SK-N-SH (cell line): ENCODE measurements at regions not wholly inside any gene's neighbourhood (a gene's known extent, or its start where the extent isn't known, plus 50 kb on each side); places are given as distances from the start of the nearest gene placed in this dataset.

ENCODE experiments used
- CTCF ChIA-PET: fragments of 300-600, 350-600 bp; formaldehyde crosslinking; extraction: SDS; loops from one replicate; lab custom pipeline; 2021; lab: Yijun Ruan, JAX
- POLR2A ChIA-PET: fragments of 350-600 bp; sonication (Branson Sonifier 250); formaldehyde crosslinking; extraction: SDS; loops from one replicate; lab custom pipeline; 2020; ENCODE audit warnings: antibody characterized with exemption, inconsistent platforms; lab: Yijun Ruan, JAX
- DNase-seq: peaks from one replicate; pipeline ENCODE4 v3.0.0; 2012
- H2AFZ ChIP-seq: fragments of 200-600 bp; sonication (generic); 2 replicates; pipeline ENCODE4 v1.8.1; 2016; ENCODE audit warnings: antibody characterized with exemption, mild to moderate bottlenecking, low read depth
- H3F3A ChIP-seq: fragments of 200-600 bp; sonication (generic); replicated peaks from 2 replicates; pipeline ENCODE3; 2016; ENCODE audit warnings: antibody characterized with exemption, mild to moderate bottlenecking; ENCODE audit not compliant: insufficient read depth
- H3K27ac ChIP-seq, 2 experiments: fragments of 200-500 bp in 1 of 2; fragments of 200-600 bp in 1 of 2; sonication (Bioruptor generic) in 1 of 2; sonication (generic), shearing (Covaris generic) in 1 of 2; 2 replicates each; pipeline versions ENCODE4 v1.5.1 to v1.6.1; 2014 to 2016; ENCODE audit warnings: low read depth in 2 of 2, inconsistent platforms in 1 of 2, low read length in 1 of 2, mild to moderate bottlenecking in 1 of 2, mixed read lengths in 1 of 2
- H3K27me3 ChIP-seq: fragments of 200-600 bp; sonication (generic), shearing (Covaris generic); 2 replicates; pipeline ENCODE4 v1.6.1; 2016; ENCODE audit warnings: mixed run types; ENCODE audit not compliant: insufficient read depth
- H3K36me3 ChIP-seq, 2 experiments: fragments of 200-500 bp in 1 of 2; fragments of 200-600 bp in 1 of 2; sonication (Bioruptor generic) in 1 of 2; sonication (generic) in 1 of 2; replicated peaks in 1 of 2; 2 replicates each; pipeline versions ENCODE3 to v1.5.1; 2014 to 2016; ENCODE audit warnings: low read length in 1 of 2, mild to moderate bottlenecking in 1 of 2; ENCODE audit not compliant: insufficient read depth in 2 of 2, control insufficient read depth in 1 of 2
- H3K4me1 ChIP-seq, 2 experiments: fragments of 200-500 bp in 1 of 2; fragments of 200-600 bp in 1 of 2; sonication (Bioruptor generic) in 1 of 2; sonication (generic), shearing (Covaris generic) in 1 of 2; 2 replicates each; pipeline versions ENCODE4 v1.5.1 to v1.6.1; 2014 to 2016; ENCODE audit warnings: low read depth in 1 of 2, low read length in 1 of 2, mixed run types in 1 of 2; ENCODE audit not compliant: insufficient read depth in 2 of 2, control insufficient read depth in 1 of 2
- H3K4me2 ChIP-seq: fragments of 200-600 bp; sonication (generic), shearing (Covaris generic); 2 replicates; pipeline ENCODE4 v1.6.1; 2017; ENCODE audit warnings: mixed run types
- H3K4me3 ChIP-seq, 2 experiments: fragments of 200-500 bp in 1 of 2; fragments of 200-600 bp in 1 of 2; sonication (Bioruptor generic) in 1 of 2; sonication (generic), shearing (Covaris generic) in 1 of 2; 2 replicates each; pipeline versions ENCODE4 v1.5.1 to v1.8.1; 2014 to 2016; ENCODE audit warnings: low read depth in 2 of 2, inconsistent platforms in 1 of 2, low read length in 1 of 2, mild to moderate bottlenecking in 1 of 2, mixed read lengths in 1 of 2, moderate library complexity in 1 of 2
- H3K79me2 ChIP-seq: fragments of 200-600 bp; sonication (generic); 2 replicates; pipeline ENCODE4 v1.8.1; 2017; ENCODE audit warnings: mild to moderate bottlenecking; ENCODE audit not compliant: insufficient read depth
- H3K9ac ChIP-seq: fragments of 200-600 bp; sonication (generic); 2 replicates; pipeline ENCODE4 v1.6.1; 2017; ENCODE audit warnings: mixed run types
- H3K9me2 ChIP-seq: fragments of 200-600 bp; sonication (generic); 2 replicates; pipeline ENCODE4 v1.6.1; 2017; ENCODE audit warnings: mixed run types
- H3K9me3 ChIP-seq: fragments of 200-600 bp; sonication (generic); 2 replicates; pipeline ENCODE4 v1.6.1; 2017; ENCODE audit warnings: mixed run types, mild to moderate bottlenecking, moderate library complexity
- H4K20me1 ChIP-seq: fragments of 200-600 bp; sonication (generic); 2 replicates; pipeline ENCODE4 v1.6.1; 2017; ENCODE audit warnings: mild to moderate bottlenecking, mixed run types; ENCODE audit not compliant: insufficient read depth
- CTCF ChIP-seq: fragments of 200-600 bp; sonication (generic); IDR thresholded peaks from 2 replicates; pipeline ENCODE4 v1.6.1; 2017; ENCODE audit warnings: antibody characterized with exemption, mild to moderate bottlenecking, moderate library complexity
- ELF1 ChIP-seq: IDR thresholded peaks from 2 replicates; pipeline ENCODE4 v1.4.0; 2012
- EP300 ChIP-seq, 2 experiments: IDR thresholded peaks; 2 replicates each; pipeline versions ENCODE4 v1.4.0 to v1.6.1; 2012; ENCODE audit warnings: borderline replicate concordance in 1 of 2, low read depth in 1 of 2, low read length in 1 of 2
- EZH2phosphoT487 ChIP-seq: fragments of 200-600 bp; sonication (generic); IDR thresholded peaks from 2 replicates; pipeline ENCODE4 v1.6.1; 2017; ENCODE audit warnings: low read depth, mixed run types, mild to moderate bottlenecking, antibody characterized with exemption, moderate library complexity, borderline replicate concordance
- FOXM1 ChIP-seq: IDR thresholded peaks from 2 replicates; pipeline ENCODE4 v1.4.0; 2012; ENCODE audit warnings: low read depth, mild to moderate bottlenecking
- GABPA ChIP-seq: IDR thresholded peaks from 2 replicates; pipeline ENCODE4 v1.4.0; 2012; ENCODE audit warnings: low read depth, mild to moderate bottlenecking
- GATA2 ChIP-seq: sonication (generic); formaldehyde crosslinking; IDR thresholded peaks from 2 replicates; pipeline ENCODE4 v1.5.0; 2020; ENCODE audit warnings: mild to moderate bottlenecking, missing genetic modification reagents
- JUND ChIP-seq: IDR thresholded peaks from 2 replicates; pipeline ENCODE4 v1.4.0; 2012
- MEF2A ChIP-seq: IDR thresholded peaks from 2 replicates; pipeline ENCODE4 v1.4.0; 2012; ENCODE audit warnings: low read depth, borderline replicate concordance
- MXI1 ChIP-seq: IDR thresholded peaks from 2 replicates; pipeline ENCODE4 v1.6.1; 2012; ENCODE audit warnings: mild to moderate bottlenecking, low read depth, low read length, improper control_type of control experiment
- NFIC ChIP-seq: IDR thresholded peaks from 2 replicates; pipeline ENCODE4 v1.4.0; 2012; ENCODE audit warnings: borderline replicate concordance
- PBX3 ChIP-seq: IDR thresholded peaks from 2 replicates; pipeline ENCODE4; 2012
- POLR2AphosphoS5 ChIP-seq: IDR thresholded peaks from 2 replicates; pipeline ENCODE4 v1.6.1; 2012; ENCODE audit warnings: low read depth, low read length
- RAD21 ChIP-seq: IDR thresholded peaks from 2 replicates; pipeline ENCODE4 v1.6.1; 2012; ENCODE audit warnings: mild to moderate bottlenecking, low read length
- RXRA ChIP-seq: IDR thresholded peaks from 2 replicates; pipeline ENCODE4 v1.4.0; 2012; ENCODE audit warnings: low read depth, mild to moderate bottlenecking, borderline replicate concordance
- SIN3A ChIP-seq: IDR thresholded peaks from 2 replicates; pipeline ENCODE4 v1.6.1; 2012; ENCODE audit warnings: low read depth, mild to moderate bottlenecking, low read length, moderate library complexity, borderline replicate concordance
- SMC3 ChIP-seq: IDR thresholded peaks from 2 replicates; pipeline ENCODE4 v1.6.1; 2012; ENCODE audit warnings: low read depth, low read length, improper control_type of control experiment
- TCF12 ChIP-seq: IDR thresholded peaks from 2 replicates; pipeline ENCODE4 v1.4.0; 2012
- TEAD4 ChIP-seq: IDR thresholded peaks from 2 replicates; pipeline ENCODE4 v1.4.0; 2012; ENCODE audit warnings: mild to moderate bottlenecking, borderline replicate concordance; ENCODE audit not compliant: insufficient read depth
- USF2 ChIP-seq: fragments of 150-350 bp; IDR thresholded peaks from 2 replicates; pipeline ENCODE4 v1.6.1; 2017; ENCODE audit warnings: antibody characterized with exemption, low read length, low read depth, borderline replicate concordance
- YY1 ChIP-seq: IDR thresholded peaks from 2 replicates; pipeline ENCODE4 v1.4.0; 2012; ENCODE audit warnings: low read depth, mild to moderate bottlenecking
- ZBTB33 ChIP-seq: IDR thresholded peaks from 2 replicates; pipeline ENCODE4 v1.4.0; 2012; ENCODE audit warnings: low read depth, borderline replicate concordance
- WGBS: methylation state at CpG from one replicate; pipeline ENCODE4 v1.1.6; 2017; ENCODE audit warnings: low lambda C conversion rate; 5-methylcytosine and 5-hydroxymethylcytosine counted together

- TF ChIP-seq CTCF (no peak), SMC3 (no peak), SIN3A (no peak), NFIC (no peak), GABPA (no peak), GATA2 (no peak)
Measured at GRCh38 chr17:79167486-79167885, 92.9 kb downstream of the ENGASE start (continued).

- peaks cover 0 to 28% of the 10 kb centered on the region in 2 experiments; a peak in 2 of 4 replicates for H3K4me1 ChIP-seq
- WGBS: 69% methylated on average over 24 of the region's 24 CpGs
- POLR2A ChIA-PET: no interaction called here
- H3K9me2 ChIP-seq: no peaks in the 10 kb centered on the region
- no peak overlapping the region for H3K4me3 ChIP-seq
- no peaks in the 10 kb centered on the region for H3K36me3 ChIP-seq
- H3K4me2 ChIP-seq: no peak overlapping the region
- H3K9ac ChIP-seq: no peak overlapping the region
- H2AFZ ChIP-seq: no peak overlapping the region
- no peaks in the 10 kb centered on the region for H3F3A ChIP-seq
- no peaks in the 10 kb centered on the region for H3K79me2 ChIP-seq
- CTCF ChIA-PET: interaction anchor here (0.7 to 34.2 kb wide), 6 partner anchors 10 to 226 kb away, joined by 3 to 571 read pairs (median 11); no protein-coding TSS in a partner anchor
- H4K20me1 ChIP-seq: no peaks in the 10 kb centered on the region
- H3K27ac ChIP-seq: no peak overlapping the region
- peaks cover 55% of the 10 kb centered on the region for H3K27me3 ChIP-seq
- DNase-seq: no peak
- no peaks in the 10 kb centered on the region for H3K9me3 ChIP-seq
- TF ChIP-seq FOXM1 (no peak), YY1 (no peak), TCF12 (no peak), POLR2AphosphoS5 (no peak), ELF1 (no peak), NFIC (no peak), MEF2A (no peak), EZH2phosphoT487 (no peak), SIN3A (no peak), MXI1 (no peak), CTCF (no peak), EP300 (IDR thresholded peaks at IDR 0.05; ENCODE audit: borderline replicate concordance in 1 of 2, low read depth in 1 of 2, low read length in 1 of 2) (no peak), USF2 (no peak), TEAD4 (no peak), RAD21 (no peak), JUND (no peak), ZBTB33 (no peak), GABPA (no peak), PBX3 (no peak), RXRA (no peak)
- TF ChIP-seq, all 33 proteins: peak for 0
Measured at GRCh38 chr17:79165756-79166473, 91.3 kb downstream of the ENGASE start.
